DND-41 (cell line): ENCODE measurements at regions not wholly inside any gene's neighbourhood (a gene's known extent, or its start where the extent isn't known, plus 50 kb on each side); places are given as distances from the start of the nearest gene placed in this dataset.

ENCODE experiments used
- ATAC-seq: fragments of 200-7000 bp; cut with Tn5 transposase; 3 replicates; pipeline ENCODE4 v1.9.1; 2021; ENCODE audit warnings: low read depth; ENCODE audit not compliant: insufficient read depth
- DNase-seq: peaks from one replicate; pipeline ENCODE4 v3.0.0-alpha.2; 2020
- H2AFZ ChIP-seq: 2 replicates; pipeline ENCODE4 v1.6.0; 2012; ENCODE audit warnings: low read depth, low read length
- H3K27ac ChIP-seq: 2 replicates; pipeline ENCODE4 v1.5.1; 2012; ENCODE audit warnings: low read length, inconsistent platforms
- H3K27me3 ChIP-seq: fragments of 200-600 bp; sonication (generic); 2 replicates; pipeline ENCODE4 v1.6.0; 2012; ENCODE audit warnings: low read length, mild to moderate bottlenecking, inconsistent platforms; ENCODE audit not compliant: insufficient read depth, poor library complexity
- H3K36me3 ChIP-seq: 2 replicates; pipeline ENCODE4 v1.5.1; 2012; ENCODE audit warnings: low read length, inconsistent platforms; ENCODE audit not compliant: insufficient read depth
- H3K4me1 ChIP-seq: 2 replicates; pipeline ENCODE4 v1.5.1; 2012; ENCODE audit warnings: mild to moderate bottlenecking, low read length; ENCODE audit not compliant: insufficient read depth
- H3K4me2 ChIP-seq: 2 replicates; pipeline ENCODE4 v1.6.0; 2012; ENCODE audit warnings: mild to moderate bottlenecking, moderate library complexity, low read length, inconsistent platforms; ENCODE audit not compliant: insufficient read depth
- H3K4me3 ChIP-seq, 2 experiments: fragments of 200-600 bp in 1 of 2; shearing (Covaris generic) in 1 of 2; 2 replicates each; pipeline ENCODE4 v1.5.1; 2012 to 2016; ENCODE audit warnings: inconsistent platforms in 2 of 2, low read length in 2 of 2, mild to moderate bottlenecking in 2 of 2, low read depth in 1 of 2, moderate library complexity in 1 of 2
- H3K79me2 ChIP-seq: 2 replicates; pipeline ENCODE4 v1.6.0; 2012; ENCODE audit warnings: low read length, inconsistent platforms; ENCODE audit not compliant: insufficient read depth
- H3K9ac ChIP-seq: 2 replicates; pipeline ENCODE4 v1.6.0; 2012; ENCODE audit warnings: low read depth, mild to moderate bottlenecking, inconsistent platforms, low read length, moderate library complexity
- H3K9me3 ChIP-seq: 2 replicates; pipeline ENCODE4 v1.5.1; 2012; ENCODE audit warnings: low read length, moderate library complexity, mild to moderate bottlenecking, inconsistent platforms; ENCODE audit not compliant: insufficient read depth, severe bottlenecking
- H4K20me1 ChIP-seq: 2 replicates; pipeline ENCODE4 v1.6.0; 2012; ENCODE audit warnings: low read length; ENCODE audit not compliant: insufficient read depth
- EZH2 ChIP-seq: IDR thresholded peaks from 3 replicates; pipeline ENCODE4 v1.6.1; 2012; ENCODE audit warnings: borderline replicate concordance, low read depth, mild to moderate bottlenecking, moderate library complexity, low read length, inconsistent platforms; ENCODE audit not compliant: severe bottlenecking
- TF ChIP-seq, protein P1 (sequence below): IDR thresholded peaks from 2 replicates; pipeline ENCODE4 v1.5.1; 2012; ENCODE audit warnings: borderline replicate concordance, low read length, moderate library complexity, mild to moderate bottlenecking; ENCODE audit not compliant: poor library complexity, severe bottlenecking; ENCODE audit errors: extremely low read depth

DNA sequence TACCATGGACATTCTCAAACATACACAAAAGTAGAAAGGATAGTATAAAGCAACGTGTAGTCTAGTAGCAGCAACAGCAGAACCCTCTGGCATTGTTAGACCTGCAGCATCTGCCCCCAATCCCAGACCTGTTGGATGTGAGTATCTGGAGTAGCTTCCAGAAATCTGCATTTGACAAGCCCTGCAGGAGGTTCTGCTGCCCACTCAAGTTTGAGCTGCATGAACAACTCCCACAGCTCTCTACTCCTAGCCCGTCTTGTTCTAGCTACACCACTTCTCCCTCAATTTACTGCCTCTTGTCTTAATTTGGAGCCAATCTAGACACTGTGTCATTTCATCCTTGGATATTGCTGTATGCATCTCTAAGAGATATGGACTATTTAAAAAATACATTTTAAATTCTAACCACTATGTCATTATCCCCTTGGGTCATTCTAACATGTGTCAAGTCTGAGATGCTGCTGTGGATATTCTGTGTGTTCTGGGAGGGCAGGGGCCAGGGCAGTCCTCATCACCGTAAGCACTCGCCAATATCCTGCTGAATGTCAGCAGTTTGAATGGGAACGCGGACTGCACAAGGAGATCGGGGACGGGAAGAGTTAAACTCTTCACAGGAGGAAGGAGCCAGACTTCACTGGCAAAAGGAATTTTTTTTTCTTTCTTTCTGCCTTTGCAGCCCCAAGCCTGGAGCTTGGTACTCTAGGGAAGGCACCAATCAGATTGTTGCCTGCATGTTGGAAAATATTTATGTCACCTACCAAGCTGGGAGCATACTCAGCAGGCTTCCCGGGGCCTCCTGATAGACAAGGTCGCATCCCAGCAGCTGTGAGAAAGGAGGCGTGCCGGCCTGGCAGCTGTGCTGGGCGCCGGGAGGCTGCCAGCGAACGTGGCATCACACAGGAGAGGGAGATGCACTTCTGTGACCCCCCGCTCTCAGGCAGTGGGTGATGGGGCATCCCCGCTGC lies 429.0 kb downstream of the MIAT start:
- TF ChIP-seq EZH2: no peak
- TF ChIP-seq, protein P1, sequence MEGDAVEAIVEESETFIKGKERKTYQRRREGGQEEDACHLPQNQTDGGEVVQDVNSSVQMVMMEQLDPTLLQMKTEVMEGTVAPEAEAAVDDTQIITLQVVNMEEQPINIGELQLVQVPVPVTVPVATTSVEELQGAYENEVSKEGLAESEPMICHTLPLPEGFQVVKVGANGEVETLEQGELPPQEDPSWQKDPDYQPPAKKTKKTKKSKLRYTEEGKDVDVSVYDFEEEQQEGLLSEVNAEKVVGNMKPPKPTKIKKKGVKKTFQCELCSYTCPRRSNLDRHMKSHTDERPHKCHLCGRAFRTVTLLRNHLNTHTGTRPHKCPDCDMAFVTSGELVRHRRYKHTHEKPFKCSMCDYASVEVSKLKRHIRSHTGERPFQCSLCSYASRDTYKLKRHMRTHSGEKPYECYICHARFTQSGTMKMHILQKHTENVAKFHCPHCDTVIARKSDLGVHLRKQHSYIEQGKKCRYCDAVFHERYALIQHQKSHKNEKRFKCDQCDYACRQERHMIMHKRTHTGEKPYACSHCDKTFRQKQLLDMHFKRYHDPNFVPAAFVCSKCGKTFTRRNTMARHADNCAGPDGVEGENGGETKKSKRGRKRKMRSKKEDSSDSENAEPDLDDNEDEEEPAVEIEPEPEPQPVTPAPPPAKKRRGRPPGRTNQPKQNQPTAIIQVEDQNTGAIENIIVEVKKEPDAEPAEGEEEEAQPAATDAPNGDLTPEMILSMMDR: no peak
- H3K27me3 ChIP-seq: peaks cover 2% of the 10 kb centered on the region
- no peak for ATAC-seq
- H2AFZ ChIP-seq: no peak overlapping the region
- H3K4me3 ChIP-seq: no peak overlapping the region
- H3K9me3 ChIP-seq: no peaks in the 10 kb centered on the region
- H3K27ac ChIP-seq: no peak overlapping the region
- H3K36me3 ChIP-seq: no peaks in the 10 kb centered on the region
- H3K9ac ChIP-seq: no peak overlapping the region
- no peak overlapping the region for H3K4me2 ChIP-seq
- no peaks in the 10 kb centered on the region for H3K79me2 ChIP-seq
- no peaks in the 10 kb centered on the region for H4K20me1 ChIP-seq
- no peaks in the 10 kb centered on the region for H3K4me1 ChIP-seq
- no peak for DNase-seq

DNA sequence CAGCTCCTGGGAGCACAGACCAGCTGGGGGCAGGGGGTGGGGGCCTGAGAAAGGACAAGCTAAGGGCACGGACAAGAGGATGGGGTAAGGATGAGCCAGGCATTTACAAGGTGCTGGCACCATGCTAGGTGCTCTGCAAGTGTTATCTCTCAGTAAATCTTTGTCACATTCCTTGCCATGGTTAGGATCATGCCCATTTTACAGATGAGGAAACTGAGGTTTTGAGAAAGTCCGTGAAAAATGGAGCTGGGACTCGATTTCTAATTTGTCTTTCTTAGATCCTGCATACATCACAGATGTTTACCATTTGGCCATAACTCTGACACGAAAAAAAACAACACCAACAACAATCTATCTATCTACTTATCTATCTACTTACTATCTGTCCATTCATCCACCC lies 429.7 kb downstream of the MIAT start:
- no peak for DNase-seq
- no peak for TF ChIP-seq EZH2
- TF ChIP-seq, protein P1: no peak
- H4K20me1 ChIP-seq: no peaks in the 10 kb centered on the region
- peaks cover 2% of the 10 kb centered on the region for H3K27me3 ChIP-seq
- no peak overlapping the region for H3K4me3 ChIP-seq
- no peaks in the 10 kb centered on the region for H3K79me2 ChIP-seq
- H3K9me3 ChIP-seq: no peaks in the 10 kb centered on the region
- no peaks in the 10 kb centered on the region for H3K36me3 ChIP-seq
- no peak overlapping the region for H3K9ac ChIP-seq
- H3K27ac ChIP-seq: no peak overlapping the region
- H3K4me2 ChIP-seq: no peak overlapping the region
- ATAC-seq: no peak
- no peaks in the 10 kb centered on the region for H3K4me1 ChIP-seq
- no peak overlapping the region for H2AFZ ChIP-seq

DNA sequence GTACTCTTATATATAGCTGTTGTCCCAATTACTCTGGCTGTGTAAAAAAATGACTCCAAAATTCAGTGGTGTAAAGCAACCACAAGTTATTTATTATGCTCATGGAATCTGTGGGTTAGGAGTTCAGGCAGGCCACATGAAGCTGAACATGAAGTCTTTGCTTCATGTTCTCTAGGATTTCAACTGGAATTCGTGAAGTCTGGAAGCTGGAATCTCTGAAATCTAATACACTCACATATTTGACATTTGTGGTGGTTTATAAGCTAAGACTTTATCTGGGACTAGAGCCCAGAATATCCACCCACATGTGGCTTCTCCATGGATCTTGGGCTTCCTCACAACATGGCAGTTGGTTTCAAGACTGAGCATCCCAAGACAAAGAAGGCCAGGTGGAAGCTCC lies 430.6 kb downstream of the MIAT start:
- no peaks in the 10 kb centered on the region for H3K9me3 ChIP-seq

More for the DNA sequence above, 430.6 kb downstream of the MIAT start:
- Histone ChIP-seq H3K4me3 (no peak overlapping the region), H3K4me2 (no peak overlapping the region), H3K4me1 (no peaks in the 10 kb centered on the region), H2AFZ (no peak overlapping the region), H3K27ac (no peak overlapping the region), H3K9ac (no peak overlapping the region), H3K79me2 (no peaks in the 10 kb centered on the region), H4K20me1 (no peaks in the 10 kb centered on the region), H3K27me3 (peaks cover 2% of the 10 kb centered on the region), H3K36me3 (no peaks in the 10 kb centered on the region)
- DNase-seq (no peak), ATAC-seq (no peak)
- no peak for TF ChIP-seq EZH2
- TF ChIP-seq, protein P1: no peak
